A549 (cell line): ENCODE measurements at regions not wholly inside any gene's neighbourhood (a gene's known extent, or its start where the extent isn't known, plus 50 kb on each side); places are given as distances from the start of the nearest gene placed in this dataset.

ENCODE experiments used
- ATAC-seq, 2 experiments: fragments of 200-7000 bp in 1 of 2; fragments of >200 bp in 1 of 2; cut with Nextera tagmentation in 1 of 2; cut with Tn5 transposase in 1 of 2; 3 replicates each; pipeline versions ENCODE4 v1.8.0 to v1.9.1; 2018 to 2020; ENCODE audit warnings: mild to moderate bottlenecking in 1 of 2, moderate library complexity in 1 of 2
- CTCF ChIA-PET: fragments of 300-600 bp; sonication (Branson Sonifier 250); formaldehyde crosslinking; extraction: SDS; loops from one replicate; lab custom pipeline; 2021; ENCODE audit warnings: antibody characterized with exemption, inconsistent platforms; lab: Yijun Ruan, JAX
- POLR2A ChIA-PET: fragments of 350-600 bp; formaldehyde crosslinking; extraction: SDS; loops from one replicate; lab custom pipeline; 2021; ENCODE audit warnings: antibody characterized with exemption, inconsistent platforms; lab: Yijun Ruan, JAX
- DNase-seq, 2 experiments: peaks; one replicate each; pipeline versions ENCODE4 v3.0.0 to v3.0.0-alpha.2; 2011 to 2016; ENCODE audit warnings: low read depth in 1 of 2, low spot score in 1 of 2
- FAIRE-seq: peaks from 2 replicates; lab custom pipeline; 2011; peaks lifted over from hg19 to GRCh38; lab: Jason Lieb, UNC
- H3K27ac ChIP-seq, 2 experiments: fragments of >200 bp; sonication (Bioruptor Twin); formaldehyde crosslinking; 3 replicates each; pipeline ENCODE4 v1.5.1; 2016 to 2017
- H3K4me1 ChIP-seq: fragments of >200 bp; sonication (Bioruptor Twin); formaldehyde crosslinking; 3 replicates; pipeline ENCODE4 v1.6.1; 2016
- H3K4me2 ChIP-seq: fragments of >200 bp; sonication (Bioruptor Twin); formaldehyde crosslinking; 3 replicates; pipeline ENCODE4 v1.6.1; 2016
- H3K4me3 ChIP-seq: fragments of >200 bp; sonication (Bioruptor Twin); formaldehyde crosslinking; 3 replicates; pipeline ENCODE4 v1.5.1; 2016
- H3K9me3 ChIP-seq: fragments of >200 bp; sonication (Bioruptor Twin); formaldehyde crosslinking; 3 replicates; pipeline ENCODE4 v1.6.1; 2016
- CBX2 ChIP-seq: fragments of 200-600 bp; sonication (generic); IDR thresholded peaks from 2 replicates; pipeline ENCODE4 v1.6.1; 2016; ENCODE audit warnings: low read depth, mild to moderate bottlenecking, borderline replicate concordance
- CEBPB ChIP-seq, 2 experiments: fragments of >200 bp in 1 of 2; sonication (Bioruptor Twin) in 1 of 2; formaldehyde crosslinking in 1 of 2; IDR thresholded peaks; 2 replicates each; pipeline ENCODE4 v1.6.1; 2012 to 2016
- CHD2 ChIP-seq: fragments of 150-350 bp; IDR thresholded peaks from 2 replicates; pipeline ENCODE4 v1.6.1; 2014; ENCODE audit warnings: low read length; ENCODE audit not compliant: partially characterized antibody
- EHF ChIP-seq: fragments of 250-450 bp; sonication (Bioruptor Pico); IDR thresholded peaks from 2 replicates; pipeline ENCODE4 v1.5.0; 2020; ENCODE audit warnings: mild to moderate bottlenecking
- EP300 ChIP-seq, 2 experiments: fragments of >200 bp; sonication (Bioruptor Twin); formaldehyde crosslinking; IDR thresholded peaks; 2 replicates in 1 of 2; 3 replicates in 1 of 2; pipeline ENCODE4 v1.6.1; 2016 to 2017
- FOSL2 ChIP-seq, 2 experiments: fragments of 450-650 bp in 1 of 2; fragments of >200 bp in 1 of 2; sonication (Bioruptor Twin) in 1 of 2; formaldehyde crosslinking; IDR thresholded peaks; 2 replicates each; pipeline versions ENCODE4 v1.5.0 to v1.6.1; 2016 to 2020; ENCODE audit warnings: mild to moderate bottlenecking in 1 of 2, moderate library complexity in 1 of 2
- FOXS1 ChIP-seq: fragments of 250-450 bp; sonication (Bioruptor Pico); IDR thresholded peaks from 2 replicates; pipeline ENCODE4 v1.5.0; 2020; ENCODE audit warnings: mild to moderate bottlenecking, moderate library complexity
- HDAC2 ChIP-seq: fragments of 200-600 bp; sonication (generic); IDR thresholded peaks from 2 replicates; pipeline ENCODE4 v1.6.1; 2016
- HOXA7 ChIP-seq: fragments of 250-450 bp; sonication (Bioruptor Pico); IDR thresholded peaks from 2 replicates; pipeline ENCODE4 v1.5.0; 2020; ENCODE audit warnings: mild to moderate bottlenecking, moderate library complexity
- JUNB ChIP-seq: fragments of >200 bp; sonication (Bioruptor Twin); formaldehyde crosslinking; IDR thresholded peaks from 2 replicates; pipeline ENCODE4 v1.6.1; 2016
- KDM1A ChIP-seq: fragments of 200-600 bp; sonication (generic); IDR thresholded peaks from 2 replicates; pipeline ENCODE4 v1.6.1; 2016; ENCODE audit warnings: low read depth, mild to moderate bottlenecking
- KDM5A ChIP-seq: fragments of 200-600 bp; sonication (generic); IDR thresholded peaks from 2 replicates; pipeline ENCODE4 v1.6.1; 2016; ENCODE audit warnings: antibody characterized with exemption, mild to moderate bottlenecking
- MAFK ChIP-seq: fragments of 450-650 bp; IDR thresholded peaks from 2 replicates; pipeline ENCODE4 v1.6.1; 2014; ENCODE audit not compliant: partially characterized antibody
- MYC ChIP-seq: IDR thresholded peaks from 2 replicates; pipeline ENCODE4 v1.6.1; 2012; ENCODE audit warnings: mild to moderate bottlenecking, inconsistent platforms, low read length, improper control_type of control experiment, borderline replicate concordance
- NFE2L2 ChIP-seq: fragments of 150-350 bp; conservative IDR thresholded peaks from 2 replicates; pipeline ENCODE4 v1.6.1; 2014; ENCODE audit warnings: low read length
- NPAS2 ChIP-seq: fragments of 250-450 bp; sonication (Bioruptor Pico); IDR thresholded peaks from 2 replicates; pipeline ENCODE4 v1.8.0; 2022; ENCODE audit warnings: mild to moderate bottlenecking, moderate library complexity, borderline replicate concordance
- NR3C1 ChIP-seq: fragments of >200 bp; sonication (Bioruptor Twin); formaldehyde crosslinking; IDR thresholded peaks from 3 replicates; pipeline ENCODE4 v1.6.1; 2017
- POLR2A ChIP-seq: IDR thresholded peaks from 2 replicates; pipeline ENCODE4 v1.6.1; 2012; ENCODE audit warnings: mild to moderate bottlenecking, low read length
- POLR2AphosphoS2 ChIP-seq: conservative IDR thresholded peaks from 2 replicates; pipeline ENCODE4 v1.6.1; 2012; ENCODE audit warnings: low read length, improper control_type of control experiment, inconsistent platforms
- SMC3 ChIP-seq: fragments of >200 bp; sonication (Bioruptor Twin); formaldehyde crosslinking; IDR thresholded peaks from 3 replicates; pipeline ENCODE4 v1.6.1; 2018; ENCODE audit warnings: inconsistent platforms
- SREBF2 ChIP-seq: fragments of 450-650 bp; IDR thresholded peaks from 2 replicates; pipeline ENCODE4 v1.6.1; 2014; ENCODE audit warnings: mild to moderate bottlenecking, moderate library complexity
- TP53 ChIP-seq: fragments of 250-450 bp; sonication (Bioruptor Pico); IDR thresholded peaks from 2 replicates; pipeline ENCODE4 v1.5.0; 2021; ENCODE audit warnings: mild to moderate bottlenecking, moderate library complexity
- ZC3H11A ChIP-seq: fragments of 450-650 bp; IDR thresholded peaks from 2 replicates; pipeline ENCODE4 v1.6.1; 2014; ENCODE audit warnings: antibody characterized with exemption, mild to moderate bottlenecking
- ZSCAN20 ChIP-seq: fragments of 250-450 bp; sonication (Bioruptor Pico); IDR thresholded peaks from 2 replicates; pipeline ENCODE4 v1.8.0; 2022; ENCODE audit warnings: mild to moderate bottlenecking, moderate library complexity
- WGBS: methylation state at CpG from one replicate; pipeline ENCODE4 v1.1.6; 2017; ENCODE audit errors: missing lambda C conversion rate; 5-methylcytosine and 5-hydroxymethylcytosine counted together
- TF ChIP-seq, protein P1 (sequence below): fragments of 250-450 bp; sonication (Bioruptor Pico); IDR thresholded peaks from 2 replicates; pipeline ENCODE4 v1.5.0; 2020; ENCODE audit warnings: low read depth, mild to moderate bottlenecking, moderate library complexity
- TF ChIP-seq, protein P2 (sequence below): fragments of 450-650 bp; IDR thresholded peaks from 2 replicates; pipeline ENCODE4 v1.6.1; 2014; ENCODE audit warnings: antibody characterized with exemption
- TF ChIP-seq, protein P3 (sequence below): IDR thresholded peaks from 2 replicates; pipeline ENCODE4 v1.6.1; 2012
- TF ChIP-seq, protein P4 (sequence below): IDR thresholded peaks from 2 replicates; pipeline ENCODE4 v1.6.1; 2012; ENCODE audit warnings: low read depth, borderline replicate concordance
- TF ChIP-seq, protein P5 (sequence below): fragments of 150-350 bp; IDR thresholded peaks from 2 replicates; pipeline ENCODE4 v1.6.1; 2014; ENCODE audit warnings: low read depth, mild to moderate bottlenecking, low read length
- TF ChIP-seq, protein P6 (sequence below): fragments of >200 bp; sonication (Bioruptor Twin); formaldehyde crosslinking; IDR thresholded peaks from 3 replicates; pipeline ENCODE4 v1.6.1; 2016

DNA sequence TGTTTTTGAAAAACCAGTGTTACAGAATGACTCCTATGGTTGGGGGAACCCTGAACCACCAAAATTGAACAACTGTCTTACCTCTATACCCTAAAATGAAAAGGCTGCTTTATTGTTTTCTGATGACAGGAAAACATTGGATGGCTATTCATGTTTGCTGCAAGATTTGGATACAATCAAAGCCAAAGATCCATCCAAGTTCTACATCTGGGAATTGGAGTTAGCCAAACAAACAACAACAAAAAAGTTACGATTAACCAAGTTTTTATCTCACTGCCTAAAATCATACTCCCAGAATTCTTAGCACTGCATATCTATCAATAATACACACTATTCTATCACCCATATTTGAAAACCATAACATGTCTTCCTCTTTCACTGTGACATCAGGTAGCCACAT lies 349.7 kb upstream of the SLC7A11 start:
- FAIRE-seq (no peak), DNase-seq (no peak), ATAC-seq (no peak)
- Histone ChIP-seq H3K4me2 (no peak overlapping the region), H3K4me1 (no peaks in the 10 kb centered on the region), H3K9me3 (no peaks in the 10 kb centered on the region), H3K4me3 (no peak overlapping the region), H3K27ac (no peak overlapping the region)
- ChIA-PET POLR2A (no interaction called here), CTCF (no interaction called here)
- TF ChIP-seq NFE2L2 (no peak), HDAC2 (no peak), KDM1A (no peak), CBX2 (no peak), MAFK (no peak), FOSL2 (IDR thresholded peaks at IDR 0.05) (no peak), FOSL2 (CRISPR knock-in tag; IDR thresholded peaks at IDR 0.05) (no peak), CEBPB (IDR thresholded peaks at IDR 0.05) (no peak), SMC3 (no peak), ZSCAN20 (CRISPR knock-in tag) (no peak), POLR2A (no peak), JUNB (no peak), FOXS1 (CRISPR knock-in tag) (no peak), NR3C1 (no peak)
- TF ChIP-seq, protein P1, sequence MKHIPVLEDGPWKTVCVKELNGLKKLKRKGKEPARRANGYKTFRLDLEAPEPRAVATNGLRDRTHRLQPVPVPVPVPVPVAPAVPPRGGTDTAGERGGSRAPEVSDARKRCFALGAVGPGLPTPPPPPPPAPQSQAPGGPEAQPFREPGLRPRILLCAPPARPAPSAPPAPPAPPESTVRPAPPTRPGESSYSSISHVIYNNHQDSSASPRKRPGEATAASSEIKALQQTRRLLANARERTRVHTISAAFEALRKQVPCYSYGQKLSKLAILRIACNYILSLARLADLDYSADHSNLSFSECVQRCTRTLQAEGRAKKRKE (CRISPR knock-in tag): no peak
- TF ChIP-seq, protein P2, sequence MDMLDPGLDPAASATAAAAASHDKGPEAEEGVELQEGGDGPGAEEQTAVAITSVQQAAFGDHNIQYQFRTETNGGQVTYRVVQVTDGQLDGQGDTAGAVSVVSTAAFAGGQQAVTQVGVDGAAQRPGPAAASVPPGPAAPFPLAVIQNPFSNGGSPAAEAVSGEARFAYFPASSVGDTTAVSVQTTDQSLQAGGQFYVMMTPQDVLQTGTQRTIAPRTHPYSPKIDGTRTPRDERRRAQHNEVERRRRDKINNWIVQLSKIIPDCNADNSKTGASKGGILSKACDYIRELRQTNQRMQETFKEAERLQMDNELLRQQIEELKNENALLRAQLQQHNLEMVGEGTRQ: no peak
- TF ChIP-seq, protein P3, sequence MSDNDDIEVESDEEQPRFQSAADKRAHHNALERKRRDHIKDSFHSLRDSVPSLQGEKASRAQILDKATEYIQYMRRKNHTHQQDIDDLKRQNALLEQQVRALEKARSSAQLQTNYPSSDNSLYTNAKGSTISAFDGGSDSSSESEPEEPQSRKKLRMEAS: no peak
- TF ChIP-seq, protein P4, sequence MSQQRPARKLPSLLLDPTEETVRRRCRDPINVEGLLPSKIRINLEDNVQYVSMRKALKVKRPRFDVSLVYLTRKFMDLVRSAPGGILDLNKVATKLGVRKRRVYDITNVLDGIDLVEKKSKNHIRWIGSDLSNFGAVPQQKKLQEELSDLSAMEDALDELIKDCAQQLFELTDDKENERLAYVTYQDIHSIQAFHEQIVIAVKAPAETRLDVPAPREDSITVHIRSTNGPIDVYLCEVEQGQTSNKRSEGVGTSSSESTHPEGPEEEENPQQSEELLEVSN: no peak
- 29% methylated on average over 1 of the region's 1 CpG for WGBS

DNA sequence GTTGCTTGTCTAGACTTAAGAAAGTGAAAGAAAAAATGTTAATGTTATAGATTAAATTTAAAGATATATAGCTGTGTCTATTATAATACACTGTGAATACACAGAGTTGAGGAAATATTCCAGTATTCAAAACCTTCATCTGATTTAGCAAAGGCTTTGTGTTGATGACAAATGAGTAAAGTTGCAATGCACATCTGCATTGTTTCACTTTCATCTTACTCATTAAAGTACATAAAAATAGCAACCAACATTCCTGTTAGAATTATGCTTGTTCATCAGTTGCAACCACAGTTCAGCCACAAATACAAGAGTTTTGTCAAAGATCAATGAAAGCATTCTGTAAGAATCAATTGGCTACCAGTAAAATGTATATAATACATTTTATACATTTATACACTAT lies 346.4 kb upstream of the SLC7A11 start:
- TF ChIP-seq SREBF2 (no peak), MYC (no peak), CHD2 (no peak), KDM5A (no peak), TP53 (CRISPR knock-in tag) (no peak), NPAS2 (CRISPR knock-in tag) (no peak), ZC3H11A (no peak)
- TF ChIP-seq, protein P5, sequence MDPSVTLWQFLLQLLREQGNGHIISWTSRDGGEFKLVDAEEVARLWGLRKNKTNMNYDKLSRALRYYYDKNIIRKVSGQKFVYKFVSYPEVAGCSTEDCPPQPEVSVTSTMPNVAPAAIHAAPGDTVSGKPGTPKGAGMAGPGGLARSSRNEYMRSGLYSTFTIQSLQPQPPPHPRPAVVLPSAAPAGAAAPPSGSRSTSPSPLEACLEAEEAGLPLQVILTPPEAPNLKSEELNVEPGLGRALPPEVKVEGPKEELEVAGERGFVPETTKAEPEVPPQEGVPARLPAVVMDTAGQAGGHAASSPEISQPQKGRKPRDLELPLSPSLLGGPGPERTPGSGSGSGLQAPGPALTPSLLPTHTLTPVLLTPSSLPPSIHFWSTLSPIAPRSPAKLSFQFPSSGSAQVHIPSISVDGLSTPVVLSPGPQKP: no peak
- Histone ChIP-seq H3K9me3 (no peaks in the 10 kb centered on the region), H3K4me2 (no peak overlapping the region), H3K4me1 (no peaks in the 10 kb centered on the region), H3K4me3 (no peak overlapping the region), H3K27ac (no peak overlapping the region)
- no peak for DNase-seq
- ATAC-seq: no peak
- ChIA-PET POLR2A (no interaction called here), CTCF (no interaction called here)
- FAIRE-seq: no peak

DNA sequence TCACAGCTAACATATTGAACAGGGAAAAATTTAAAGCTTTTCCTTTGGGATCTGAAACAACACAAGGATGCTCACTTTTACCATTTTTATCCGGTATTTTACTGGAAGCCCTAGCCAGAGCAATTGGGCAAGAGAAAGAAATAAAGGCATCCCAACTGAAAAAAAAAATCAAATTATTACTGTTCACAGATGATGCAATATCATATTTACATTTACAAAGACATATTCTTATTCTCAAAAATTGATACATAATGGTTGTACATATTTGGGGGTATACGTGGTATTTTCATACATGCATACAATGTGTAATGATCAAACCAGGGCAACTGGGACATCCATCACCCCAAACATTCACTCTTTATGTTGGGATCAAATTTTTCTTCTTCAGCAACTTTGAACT lies 337.0 kb upstream of the SLC7A11 start:
- no peaks in the 10 kb centered on the region for H3K4me1 ChIP-seq
- FAIRE-seq: no peak
- H3K27ac ChIP-seq: no peak overlapping the region
- H3K9me3 ChIP-seq: no peaks in the 10 kb centered on the region
- H3K4me2 ChIP-seq: no peak overlapping the region
- 60% methylated on average over 2 of the region's 2 CpGs for WGBS
- ChIA-PET POLR2A (no interaction called here), CTCF (no interaction called here)
- ATAC-seq: no peak
- no peak overlapping the region for H3K4me3 ChIP-seq
- DNase-seq: no peak
- TF ChIP-seq, protein P1 (CRISPR knock-in tag): no peak
- TF ChIP-seq, protein P5: no peak
- no peak for TF ChIP-seq KDM5A
- no peak for TF ChIP-seq EHF (CRISPR knock-in tag)
- no peak for TF ChIP-seq EP300 (IDR thresholded peaks at IDR 0.05)
- no peak for TF ChIP-seq HOXA7 (CRISPR knock-in tag)
- no peak for TF ChIP-seq NFE2L2
- TF ChIP-seq CEBPB (IDR thresholded peaks at IDR 0.05): no peak
- TF ChIP-seq, protein P6, sequence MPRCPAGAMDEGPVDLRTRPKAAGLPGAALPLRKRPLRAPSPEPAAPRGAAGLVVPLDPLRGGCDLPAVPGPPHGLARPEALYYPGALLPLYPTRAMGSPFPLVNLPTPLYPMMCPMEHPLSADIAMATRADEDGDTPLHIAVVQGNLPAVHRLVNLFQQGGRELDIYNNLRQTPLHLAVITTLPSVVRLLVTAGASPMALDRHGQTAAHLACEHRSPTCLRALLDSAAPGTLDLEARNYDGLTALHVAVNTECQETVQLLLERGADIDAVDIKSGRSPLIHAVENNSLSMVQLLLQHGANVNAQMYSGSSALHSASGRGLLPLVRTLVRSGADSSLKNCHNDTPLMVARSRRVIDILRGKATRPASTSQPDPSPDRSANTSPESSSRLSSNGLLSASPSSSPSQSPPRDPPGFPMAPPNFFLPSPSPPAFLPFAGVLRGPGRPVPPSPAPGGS: no peak
- TF ChIP-seq POLR2AphosphoS2: no peak
- TF ChIP-seq, protein P3: no peak
- no peak for TF ChIP-seq SREBF2
